GM12878 (cell line): ENCODE measurements at regions not wholly inside any gene's neighbourhood (a gene's known extent, or its start where the extent isn't known, plus 50 kb on each side); places are given as distances from the start of the nearest gene placed in this dataset.

Experiments used
- ATAC-seq: fragments of 200-7000 bp; cut with Tn5 transposase; 3 replicates; pipeline ENCODE4 v1.9.1; 2020; ENCODE audit warnings: mild to moderate bottlenecking, moderate library complexity
- BruUV-seq: library from RNA; stranded (reverse); fragments of 400-500 nt; replicated peaks from 2 replicates; lab custom pipeline; 2021; lab: Mats Ljungman, UMichigan
- CTCF ChIA-PET: fragments of 300-600 bp; sonication (Branson Sonifier 250); formaldehyde crosslinking; extraction: SDS; loops from one replicate; lab custom pipeline; 2021; ENCODE audit warnings: inconsistent platforms; lab: Yijun Ruan, JAX
- POLR2A ChIA-PET: fragments of 350-600 bp; formaldehyde crosslinking; extraction: SDS; loops from one replicate; lab custom pipeline; 2021; ENCODE audit warnings: inconsistent platforms; lab: Charles Lee
- RAD21 ChIA-PET: fragments of 300-600 bp; sonication (Branson Sonifier 250); formaldehyde crosslinking; loops from one replicate; lab custom pipeline; 2023; ENCODE audit warnings: antibody characterized with exemption; ENCODE audit not compliant: unreplicated experiment; lab: Charles Lee
- SMC1A ChIA-PET: fragments of 300-600 bp; sonication (Branson Sonifier 250); formaldehyde crosslinking; loops from one replicate; lab custom pipeline; 2023; ENCODE audit not compliant: unreplicated experiment, uncharacterized antibody; lab: Charles Lee
- DNase-seq: peaks from one replicate; pipeline ENCODE4 v3.0.0-alpha.2; 2011; ENCODE audit warnings: low read depth, low spot score
- FAIRE-seq: peaks from 3 replicates; lab custom pipeline; 2011; peaks lifted over from hg19 to GRCh38; lab: Jason Lieb, UNC
- H2AFZ ChIP-seq: 2 replicates; pipeline ENCODE4 v1.6.0; 2011; ENCODE audit warnings: low read depth, low read length, control low read depth; ENCODE audit not compliant: control insufficient read depth
- H3K27ac ChIP-seq: 2 replicates; pipeline ENCODE4 v1.5.1; 2011; ENCODE audit warnings: control low read depth; ENCODE audit not compliant: control insufficient read depth, insufficient read depth
- H3K27me3 ChIP-seq, 2 experiments: replicated peaks in 1 of 2; 2 replicates each; pipeline versions ENCODE4 v1.6.0 to v1.6.1; 2011; ENCODE audit warnings: low read length in 1 of 2; ENCODE audit not compliant: control insufficient read depth in 2 of 2, insufficient read depth in 2 of 2
- H3K36me3 ChIP-seq, 2 experiments: 2 replicates each; pipeline ENCODE4 v1.5.1; 2011; ENCODE audit warnings: low read length in 1 of 2; ENCODE audit not compliant: control insufficient read depth in 2 of 2, insufficient read depth in 2 of 2
- H3K4me1 ChIP-seq: 2 replicates; pipeline ENCODE4 v1.6.1; 2011; ENCODE audit warnings: mild to moderate bottlenecking, low read length, moderate library complexity, mixed read lengths; ENCODE audit not compliant: control insufficient read depth, insufficient read depth
- H3K4me2 ChIP-seq: 2 replicates; pipeline ENCODE4 v1.6.0; 2011; ENCODE audit warnings: control low read depth; ENCODE audit not compliant: control insufficient read depth, insufficient read depth
- H3K4me3 ChIP-seq: fragments of 200-600 bp; sonication (generic); 2 replicates; pipeline ENCODE4 v1.5.1; 2016
- H3K79me2 ChIP-seq: 2 replicates; pipeline ENCODE4 v1.6.0; 2011; ENCODE audit warnings: low read length; ENCODE audit not compliant: control insufficient read depth, insufficient read depth
- H3K9ac ChIP-seq: 2 replicates; pipeline ENCODE4 v1.8.0; 2011; ENCODE audit warnings: low read length, control low read depth, mixed read lengths; ENCODE audit not compliant: control insufficient read depth, insufficient read depth
- H3K9me3 ChIP-seq: replicated peaks from 3 replicates; pipeline ENCODE4 v1.5.1; 2011; ENCODE audit warnings: mild to moderate bottlenecking, low read length; ENCODE audit not compliant: control insufficient read depth, insufficient read depth
- H4K20me1 ChIP-seq: 2 replicates; pipeline ENCODE4 v1.6.0; 2011; ENCODE audit not compliant: control insufficient read depth, insufficient read depth
- ATF7 ChIP-seq: fragments of 450-650 bp; IDR thresholded peaks from 2 replicates; pipeline ENCODE4 v1.6.1; 2016; ENCODE audit warnings: low read depth, mild to moderate bottlenecking
- BCL3 ChIP-seq: IDR thresholded peaks from 2 replicates; pipeline ENCODE4 v1.6.1; 2011; ENCODE audit warnings: borderline replicate concordance, low read depth, mild to moderate bottlenecking, moderate library complexity, low read length; ENCODE audit not compliant: insufficient read depth, poor library complexity, severe bottlenecking
- BHLHE40 ChIP-seq, 2 experiments: fragments of 450-650 bp in 1 of 2; IDR thresholded peaks; 2 replicates each; pipeline ENCODE4 v1.6.1; 2011 to 2017; ENCODE audit warnings: low read depth in 2 of 2, borderline replicate concordance in 1 of 2, improper control_type of control experiment in 1 of 2, low read length in 1 of 2, mild to moderate bottlenecking in 1 of 2
- NFIC ChIP-seq: IDR thresholded peaks from 2 replicates; pipeline ENCODE4 v1.6.1; 2012; ENCODE audit warnings: low read depth, mild to moderate bottlenecking, inconsistent platforms, low read length, moderate library complexity
- SKIL ChIP-seq: fragments of 450-650 bp; IDR thresholded peaks from 2 replicates; pipeline ENCODE4 v1.6.1; 2017; ENCODE audit warnings: mild to moderate bottlenecking, low read depth, inconsistent platforms; ENCODE audit not compliant: poor library complexity, severe bottlenecking
- SPI1 ChIP-seq: IDR thresholded peaks from 2 replicates; pipeline ENCODE4 v1.6.1; 2011; ENCODE audit warnings: low read depth, mild to moderate bottlenecking, low read length, moderate library complexity, borderline replicate concordance; ENCODE audit not compliant: insufficient read depth
- ZNF687 ChIP-seq: fragments of 450-650 bp; IDR thresholded peaks from 2 replicates; pipeline ENCODE4 v1.6.1; 2017; ENCODE audit warnings: mild to moderate bottlenecking, moderate library complexity
- WGBS: methylation state at CpG from one replicate; pipeline ENCODE4 v1.1.6; 2016; ENCODE audit warnings: low lambda C conversion rate; ENCODE audit not compliant: insufficient replicate concordance, insufficient coverage; ENCODE audit errors: missing lambda C conversion rate; 5-methylcytosine and 5-hydroxymethylcytosine counted together
- in situ Hi-C: fragments of 300-500 bp; cut with MboI; formaldehyde crosslinking; loops from 9 replicates; pipeline ENCODE4 v1.14.3; 2018; ENCODE audit warnings: mixed read lengths
- intact Hi-C: fragments of 100-400 bp; cut with micrococcal nuclease; formaldehyde crosslinking; loops from one replicate; pipeline ENCODE4 v1.14.2; 2022; ENCODE audit not compliant: unreplicated experiment

GRCh38 chr10:71094712-71095390, 117.5 kb upstream of the UNC5B start:
- ATAC-seq (peak; percentile 74), FAIRE-seq (no peak), DNase-seq (no peak)
- Histone ChIP-seq H2AFZ (no peak overlapping the region), H3K27ac (no peak overlapping the region), H3K9ac (no peak overlapping the region), H3K9me3 (peaks cover 4% of the 10 kb centered on the region; the same call in 1 of the 3 replicates), H3K79me2 (no peaks in the 10 kb centered on the region), H3K4me2 (no peak overlapping the region), H4K20me1 (no peaks in the 10 kb centered on the region), H3K4me3 (no peak overlapping the region), H3K4me1 (no peaks in the 10 kb centered on the region), H3K36me3 (no peaks in the 10 kb centered on the region), H3K27me3 (no peaks in the 10 kb centered on the region)
- intact Hi-C loops (no loop called here), in situ Hi-C loops (no loop called here)
- WGBS, result 2% methylated on average over 4 of the region's 4 CpGs
- TF ChIP-seq ATF7, result peak; percentile 93
- no peak for TF ChIP-seq NFIC
- TF ChIP-seq SPI1, result no peak
- RAD21 ChIA-PET, result no interaction called here
- POLR2A ChIA-PET, result no interaction called here
- SMC1A ChIA-PET, result no interaction called here
- BruUV-seq, result no TSS peak
- CTCF ChIA-PET, result no interaction called here

DNA sequence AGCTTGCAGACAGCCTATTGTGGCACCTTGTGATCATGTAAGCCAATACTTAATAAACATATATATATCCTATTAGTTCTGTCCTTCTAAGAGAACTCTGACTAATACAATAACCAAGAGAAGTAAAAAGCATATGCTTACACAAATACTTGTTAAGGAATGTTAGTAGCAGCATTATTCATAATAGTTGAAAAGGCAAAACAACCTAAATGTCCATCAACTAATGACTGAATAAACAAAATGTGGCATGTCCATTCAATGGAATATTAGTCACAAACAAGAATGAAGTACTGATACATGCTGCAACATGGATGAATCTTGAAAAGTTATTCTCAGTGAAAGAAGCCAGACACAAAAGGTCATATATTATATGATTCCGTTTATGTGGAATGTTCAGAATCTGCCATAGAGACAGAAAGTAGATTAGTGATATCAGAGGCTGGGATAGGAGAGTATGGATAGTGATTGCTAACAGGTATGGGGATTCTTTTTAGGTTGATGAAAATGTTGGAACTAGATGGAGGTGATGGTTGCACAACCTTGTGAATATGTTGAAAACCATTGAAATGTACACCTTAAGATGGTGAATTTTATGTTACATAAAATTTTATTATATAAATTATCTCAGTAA, 112.5 kb upstream of the UNC5B start:
- no peaks in the 10 kb centered on the region for H3K79me2 ChIP-seq
- H3K4me2 ChIP-seq, result no peak overlapping the region
- ChIA-PET SMC1A (no interaction called here), CTCF (no interaction called here), RAD21 (no interaction called here), POLR2A (no interaction called here)
- FAIRE-seq, result no peak
- no peaks in the 10 kb centered on the region for H3K9me3 ChIP-seq
- H2AFZ ChIP-seq, result no peak overlapping the region
- no peaks in the 10 kb centered on the region for H4K20me1 ChIP-seq
- no peak for ATAC-seq
- in situ Hi-C loops, result no loop called here
- BruUV-seq, result no TSS peak
- no peak overlapping the region for H3K9ac ChIP-seq
- DNase-seq, result no peak
- H3K27me3 ChIP-seq, result no peaks in the 10 kb centered on the region; a peak in 1 of 4 replicates
- no peaks in the 10 kb centered on the region for H3K4me1 ChIP-seq
- intact Hi-C loops, result no loop called here
- no peaks in the 10 kb centered on the region for H3K36me3 ChIP-seq
- H3K4me3 ChIP-seq, result no peak overlapping the region
- 16% methylated on average over 1 of the region's 1 CpG for WGBS
- H3K27ac ChIP-seq, result no peak overlapping the region
- TF ChIP-seq SKIL (no peak), BCL3 (no peak), BHLHE40 (IDR thresholded peaks at IDR 0.05; ENCODE audit: borderline replicate concordance in 1 of 2, low read depth in 2 of 2, low read length in 1 of 2) (no peak), ZNF687 (no peak)
